ENCODE measurements at regions not wholly inside any gene's neighbourhood (a gene's known extent, or its start where the extent isn't known, plus 50 kb on each side); places are given as distances from the start of the nearest gene placed in this dataset.

- no peak for TF ChIP-seq JUN (IDR thresholded peaks at IDR 0.05; ENCODE audit: low read depth, low read length)
- TF ChIP-seq EZH2 (IDR thresholded peaks at IDR 0.05; ENCODE audit: low read depth, low read length, severe bottlenecking) = no peak
- TF ChIP-seq HDAC2 (IDR thresholded peaks at IDR 0.05; ENCODE audit: borderline replicate concordance in 1 of 2, low read depth in 2 of 2, low read length in 2 of 2) = no peak
- TF ChIP-seq POLR2A (IDR thresholded peaks at IDR 0.05; ENCODE audit: control extremely low read depth in 1 of 2, low read depth in 2 of 2, low read length in 2 of 2) = no peak
- no peak for TF ChIP-seq MAX (IDR thresholded peaks at IDR 0.05)
Measured at GRCh38 chr20:60888771-60889170, 363.3 kb upstream of the CDH4 start.

Measured in H1 (cell line).